ENCODE measurements at regions not wholly inside any gene's neighbourhood (a gene's known extent, or its start where the extent isn't known, plus 50 kb on each side); places are given as distances from the start of the nearest gene placed in this dataset.
"Not testable (repeated sequence)": the region's sequence is repeated elsewhere in the genome, so short reads cannot be mapped to it uniquely, and the experiment has no call there.

DNA sequence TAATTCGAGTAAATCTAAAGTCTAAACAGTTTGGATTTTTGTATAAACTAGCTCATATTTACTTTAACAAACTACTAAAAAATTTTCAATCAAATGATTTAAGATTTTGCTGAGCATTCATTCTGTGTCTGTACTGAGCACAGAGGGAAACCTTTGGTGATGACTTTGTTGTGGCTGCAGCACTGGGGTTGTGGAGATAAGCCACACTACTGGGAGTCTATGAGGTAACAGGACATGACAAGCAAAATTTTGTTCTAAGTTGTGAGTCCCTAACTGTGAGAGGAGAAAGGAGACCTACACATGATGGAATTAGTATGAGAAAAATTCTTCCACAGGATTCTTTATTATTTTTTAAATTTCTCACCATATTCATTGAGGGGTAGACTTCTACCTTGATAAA, 933.7 kb upstream of the LRATD1 start:
- no peak overlapping the region for H3K4me3 ChIP-seq
- DNase-seq (no peak), ATAC-seq (no peak)
- intact Hi-C loops (cut with DNase I), result no loop called here
- H3K27ac ChIP-seq, result no peak overlapping the region
- H3K27me3 ChIP-seq (ENCODE audit: low read depth), result no peaks in the 10 kb centered on the region
- TF ChIP-seq, protein P1, sequence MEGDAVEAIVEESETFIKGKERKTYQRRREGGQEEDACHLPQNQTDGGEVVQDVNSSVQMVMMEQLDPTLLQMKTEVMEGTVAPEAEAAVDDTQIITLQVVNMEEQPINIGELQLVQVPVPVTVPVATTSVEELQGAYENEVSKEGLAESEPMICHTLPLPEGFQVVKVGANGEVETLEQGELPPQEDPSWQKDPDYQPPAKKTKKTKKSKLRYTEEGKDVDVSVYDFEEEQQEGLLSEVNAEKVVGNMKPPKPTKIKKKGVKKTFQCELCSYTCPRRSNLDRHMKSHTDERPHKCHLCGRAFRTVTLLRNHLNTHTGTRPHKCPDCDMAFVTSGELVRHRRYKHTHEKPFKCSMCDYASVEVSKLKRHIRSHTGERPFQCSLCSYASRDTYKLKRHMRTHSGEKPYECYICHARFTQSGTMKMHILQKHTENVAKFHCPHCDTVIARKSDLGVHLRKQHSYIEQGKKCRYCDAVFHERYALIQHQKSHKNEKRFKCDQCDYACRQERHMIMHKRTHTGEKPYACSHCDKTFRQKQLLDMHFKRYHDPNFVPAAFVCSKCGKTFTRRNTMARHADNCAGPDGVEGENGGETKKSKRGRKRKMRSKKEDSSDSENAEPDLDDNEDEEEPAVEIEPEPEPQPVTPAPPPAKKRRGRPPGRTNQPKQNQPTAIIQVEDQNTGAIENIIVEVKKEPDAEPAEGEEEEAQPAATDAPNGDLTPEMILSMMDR (IDR thresholded peaks at IDR 0.05), result no peak
- H3K36me3 ChIP-seq, result no peaks in the 10 kb centered on the region
- H3K4me1 ChIP-seq, result no peaks in the 10 kb centered on the region
- no peaks in the 10 kb centered on the region for H3K9me3 ChIP-seq

- H3K27me3 ChIP-seq (ENCODE audit: low read depth); H3K27ac ChIP-seq; H3K4me1 ChIP-seq; H3K4me3 ChIP-seq; H3K9me3 ChIP-seq; H3K36me3 ChIP-seq; DNase-seq; ATAC-seq; intact Hi-C loops (cut with DNase I): not testable (repeated sequence)
Observed at GRCh38 chr2:13699939-13700338, 932.6 kb upstream of the LRATD1 start.

GRCh38 chr2:13711154-13711553, 921.4 kb upstream of the LRATD1 start:
- no peaks in the 10 kb centered on the region for H3K36me3 ChIP-seq
- no peaks in the 10 kb centered on the region for H3K4me1 ChIP-seq
- no peak overlapping the region for H3K27ac ChIP-seq
- DNase-seq, result no peak
- no peak for ATAC-seq
- no peaks in the 10 kb centered on the region for H3K27me3 ChIP-seq (ENCODE audit: low read depth)
- TF ChIP-seq, protein P1 (IDR thresholded peaks at IDR 0.05), result no peak
- intact Hi-C loops (cut with DNase I), result no loop called here
- no peak overlapping the region for H3K4me3 ChIP-seq
- no peaks in the 10 kb centered on the region for H3K9me3 ChIP-seq

DNA sequence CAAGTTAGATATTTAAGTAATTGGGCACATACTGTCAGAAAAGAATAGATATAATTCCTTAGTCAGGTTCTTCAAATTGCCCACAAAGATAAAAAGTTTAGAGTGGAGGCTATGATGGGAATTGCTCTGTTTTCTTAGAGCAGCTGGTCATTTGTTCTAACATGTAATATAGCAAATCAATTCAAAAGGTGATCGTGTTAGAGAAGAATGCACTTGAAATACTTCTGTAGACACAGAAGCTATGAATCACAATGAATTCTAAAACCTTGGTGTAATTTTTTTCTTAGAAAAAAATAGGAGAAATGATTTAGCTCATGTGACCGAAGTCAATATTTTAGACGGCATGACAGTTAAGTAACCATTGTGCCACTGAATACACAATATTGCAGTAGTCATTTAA, 918.1 kb upstream of the LRATD1 start:
- Histone ChIP-seq H3K27ac (no peak overlapping the region), H3K4me1 (no peaks in the 10 kb centered on the region), H3K27me3 (ENCODE audit: low read depth) (no peaks in the 10 kb centered on the region), H3K4me3 (no peak overlapping the region), H3K9me3 (no peaks in the 10 kb centered on the region), H3K36me3 (no peaks in the 10 kb centered on the region)
- intact Hi-C loops (cut with DNase I), result no loop called here
- TF ChIP-seq, protein P1 (IDR thresholded peaks at IDR 0.05), result no peak
- ATAC-seq (no peak), DNase-seq (no peak)

- H3K27ac ChIP-seq, result no peak overlapping the region
- H3K27me3 ChIP-seq (ENCODE audit: low read depth), result no peaks in the 10 kb centered on the region
- no peak for ATAC-seq
- H3K4me3 ChIP-seq, result no peak overlapping the region
- no peaks in the 10 kb centered on the region for H3K36me3 ChIP-seq
- TF ChIP-seq, protein P1 (IDR thresholded peaks at IDR 0.05), result no peak
- intact Hi-C loops (cut with DNase I), result no loop called here
- no peaks in the 10 kb centered on the region for H3K9me3 ChIP-seq
- no peak for DNase-seq
- no peaks in the 10 kb centered on the region for H3K4me1 ChIP-seq
Observed at GRCh38 chr2:13725945-13726344, 906.6 kb upstream of the LRATD1 start.

DNA sequence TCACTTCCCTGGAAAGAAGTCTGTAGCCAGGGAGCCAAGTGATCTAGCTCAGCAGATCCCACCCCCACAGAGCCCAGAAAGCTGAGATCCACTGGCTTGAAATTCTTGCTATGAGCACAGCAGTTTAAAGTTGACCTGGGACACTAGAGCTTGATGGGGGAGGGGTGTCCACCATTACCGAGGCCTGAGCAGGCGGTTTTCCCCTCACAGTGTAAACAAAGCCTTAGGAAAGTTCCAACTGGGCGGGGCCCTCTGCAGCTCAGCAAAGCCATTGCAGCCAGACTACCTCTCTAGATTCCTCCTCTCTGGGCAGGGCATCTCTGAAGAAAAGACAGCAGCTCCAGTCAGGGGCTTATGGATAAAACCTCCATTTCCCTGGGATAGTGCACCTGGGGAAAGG, 887.2 kb upstream of the LRATD1 start:
- DNase-seq, result no peak
- Histone ChIP-seq H3K27me3 (ENCODE audit: low read depth) (no peaks in the 10 kb centered on the region), H3K36me3 (no peaks in the 10 kb centered on the region), H3K9me3 (peaks cover 3% of the 10 kb centered on the region), H3K4me1 (no peaks in the 10 kb centered on the region), H3K4me3 (no peak overlapping the region), H3K27ac (no peak overlapping the region)
- intact Hi-C loops (cut with DNase I), result no loop called here
- TF ChIP-seq, protein P1 (IDR thresholded peaks at IDR 0.05), result no peak
- ATAC-seq, result no peak

All from lower lobe of right lung (tissue), 2 donors.